Kidney (tissue), 13 donors: ENCODE measurements at regions not wholly inside any gene's neighbourhood (a gene's known extent, or its start where the extent isn't known, plus 50 kb on each side); places are given as distances from the start of the nearest gene placed in this dataset.
"Not testable (repeated sequence)": the region's sequence is repeated elsewhere in the genome, so short reads cannot be mapped to it uniquely, and the experiment has no call there.

Experiments
- DNase-seq, 5 donors: peaks; one replicate each; pipeline ENCODE4 v3.0.0-alpha.2; 2013 to 2020
- FAIRE-seq: peaks from 2 replicates; lab custom pipeline; 2012; peaks lifted over from hg19 to GRCh38; lab: Jason Lieb, UNC
- H3K27ac ChIP-seq, 2 donors: one replicate each; pipeline ENCODE4 v1.7.0; 2013; ENCODE audit warnings: low read depth in 2 of 2, low read length in 2 of 2, inconsistent platforms in 1 of 2
- H3K27me3 ChIP-seq: one replicate; pipeline ENCODE4 v1.7.1; 2013; ENCODE audit warnings: low read length, inconsistent platforms; ENCODE audit not compliant: control insufficient read depth, insufficient read depth
- H3K36me3 ChIP-seq, 3 donors: one replicate each; pipeline versions ENCODE4 v1.7.0 to v1.7.1; 2013; ENCODE audit warnings: low read length in 3 of 3, control low read depth in 1 of 3, inconsistent platforms in 1 of 3; ENCODE audit not compliant: insufficient read depth in 3 of 3, control insufficient read depth in 2 of 3
- H3K4me1 ChIP-seq, 3 donors: one replicate each; pipeline versions ENCODE4 v1.7.0 to v1.7.1; 2013; ENCODE audit warnings: low read length in 3 of 3, inconsistent platforms in 1 of 3, low read depth in 1 of 3; ENCODE audit not compliant: control insufficient read depth in 2 of 3, insufficient read depth in 2 of 3
- H3K4me3 ChIP-seq, 3 donors: one replicate each; pipeline versions ENCODE4 v1.7.0 to v1.8.1; 2013; ENCODE audit warnings: low read length in 3 of 3, control low read depth in 1 of 3, inconsistent platforms in 1 of 3
- H3K9ac ChIP-seq, 3 donors: one replicate each; pipeline versions ENCODE4 v1.7.0 to v1.7.1; 2013; ENCODE audit warnings: low read length in 3 of 3, control low read depth in 1 of 3, inconsistent platforms in 1 of 3
- H3K9me3 ChIP-seq, 3 donors: one replicate each; pipeline versions ENCODE4 v1.7.0 to v1.7.1; 2013; ENCODE audit warnings: low read length in 3 of 3, control low read depth in 1 of 3, inconsistent platforms in 1 of 3; ENCODE audit not compliant: control insufficient read depth in 2 of 3, insufficient read depth in 1 of 3
- intact Hi-C: fragments of 100-400 bp; cut with DNase I; formaldehyde crosslinking; loops from one replicate; pipeline ENCODE4 v1.11.1; 2022
- TF ChIP-seq, protein P1 (sequence below): IDR thresholded peaks from 3 replicates; pipeline ENCODE4 v1.5.1; 2012; ENCODE audit warnings: mild to moderate bottlenecking, moderate library complexity, borderline replicate concordance; ENCODE audit not compliant: insufficient read depth; ENCODE audit errors: extremely low read depth
- donor health status: control.
- donor health status: control.
- donor health status: control.
- donor health status: control.
- donor health status: control.
- donor health status: DM: yes; HTN: yes; CAD: no.
- donor health status: Normal renal cell carcinoma (clear cell type).

- FAIRE-seq, result no peak
- DNase-seq, result no peak
- Histone ChIP-seq H3K9ac (no peak overlapping the region), H3K9me3 (no peaks in the 10 kb centered on the region), H3K27ac (no peak overlapping the region), H3K36me3 (no peaks in the 10 kb centered on the region), H3K4me1 (peaks cover 0 to 4% (median 0%) of the 10 kb centered on the region in 3 donors), H3K4me3 (no peak overlapping the region), H3K27me3 (no peaks in the 10 kb centered on the region)
- TF ChIP-seq, protein P1, sequence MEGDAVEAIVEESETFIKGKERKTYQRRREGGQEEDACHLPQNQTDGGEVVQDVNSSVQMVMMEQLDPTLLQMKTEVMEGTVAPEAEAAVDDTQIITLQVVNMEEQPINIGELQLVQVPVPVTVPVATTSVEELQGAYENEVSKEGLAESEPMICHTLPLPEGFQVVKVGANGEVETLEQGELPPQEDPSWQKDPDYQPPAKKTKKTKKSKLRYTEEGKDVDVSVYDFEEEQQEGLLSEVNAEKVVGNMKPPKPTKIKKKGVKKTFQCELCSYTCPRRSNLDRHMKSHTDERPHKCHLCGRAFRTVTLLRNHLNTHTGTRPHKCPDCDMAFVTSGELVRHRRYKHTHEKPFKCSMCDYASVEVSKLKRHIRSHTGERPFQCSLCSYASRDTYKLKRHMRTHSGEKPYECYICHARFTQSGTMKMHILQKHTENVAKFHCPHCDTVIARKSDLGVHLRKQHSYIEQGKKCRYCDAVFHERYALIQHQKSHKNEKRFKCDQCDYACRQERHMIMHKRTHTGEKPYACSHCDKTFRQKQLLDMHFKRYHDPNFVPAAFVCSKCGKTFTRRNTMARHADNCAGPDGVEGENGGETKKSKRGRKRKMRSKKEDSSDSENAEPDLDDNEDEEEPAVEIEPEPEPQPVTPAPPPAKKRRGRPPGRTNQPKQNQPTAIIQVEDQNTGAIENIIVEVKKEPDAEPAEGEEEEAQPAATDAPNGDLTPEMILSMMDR, result no peak
- intact Hi-C loops, result no loop called here
Measured at GRCh38 chr11:110347660-110348059, 51.2 kb upstream of the RDX start.

- Histone ChIP-seq H3K36me3 (no peaks in the 10 kb centered on the region), H3K9me3 (no peaks in the 10 kb centered on the region), H3K27me3 (no peaks in the 10 kb centered on the region), H3K4me1 (peaks cover 0 to 4% (median 0%) of the 10 kb centered on the region in 3 donors), H3K4me3 (no peak overlapping the region), H3K27ac (no peak overlapping the region), H3K9ac (no peak overlapping the region)
- FAIRE-seq (no peak), DNase-seq (no peak)
- TF ChIP-seq, protein P1, result no peak
- intact Hi-C loops, result no loop called here
Measured at GRCh38 chr11:110349138-110349996, 53.0 kb upstream of the RDX start.

GRCh38 chr11:110349997-110350383, 53.6 kb upstream of the RDX start:
- H3K36me3 ChIP-seq, H3K27me3 ChIP-seq, H3K9me3 ChIP-seq, H3K4me3 ChIP-seq, DNase-seq, FAIRE-seq, H3K9ac ChIP-seq, intact Hi-C loops, H3K4me1 ChIP-seq, H3K27ac ChIP-seq: not testable (repeated sequence)

GRCh38 chr11:110355011-110355744, 58.8 kb upstream of the RDX start:
- H3K9ac ChIP-seq, result no peak overlapping the region

More at GRCh38 chr11:110355011-110355744, 58.8 kb upstream of the RDX start:
- H3K4me1 ChIP-seq, result peaks cover 0 to 3% (median 0%) of the 10 kb centered on the region in 3 donors
- TF ChIP-seq, protein P1, result no peak
- no peaks in the 10 kb centered on the region for H3K36me3 ChIP-seq
- peak overlapping the region in 2 of 3 donors; percentile 22 to 32 for H3K4me3 ChIP-seq
- no peaks in the 10 kb centered on the region for H3K27me3 ChIP-seq
- FAIRE-seq (no peak), DNase-seq (peak in 2 of 5 donors; percentile 14 to 37)
- intact Hi-C loops, result no loop called here
- H3K9me3 ChIP-seq, result no peaks in the 10 kb centered on the region
- H3K27ac ChIP-seq, result peak overlapping the region; percentile 15 to 52
